ENCODE measurements at regions not wholly inside any gene's neighbourhood (a gene's known extent, or its start where the extent isn't known, plus 50 kb on each side); places are given as distances from the start of the nearest gene placed in this dataset.

- no peaks in the 10 kb centered on the region for H3K9me3 Mint-ChIP-seq
- no peaks in the 10 kb centered on the region for H3K4me1 Mint-ChIP-seq
- no peak overlapping the region for H3K4me3 Mint-ChIP-seq
- H3K27ac Mint-ChIP-seq = no peak overlapping the region
- H3K27me3 Mint-ChIP-seq = peaks cover 17% of the 10 kb centered on the region
- no peaks in the 10 kb centered on the region for H3K36me3 Mint-ChIP-seq (ENCODE audit: low read depth)
- ATAC-seq (replicated peaks) = no peak
These were observed 188.0 kb upstream of the HDDC2 start for GRCh38 chr6:125489579-125490285.

GRCh38 chr6:125491860-125492618 is 190.3 kb upstream of the HDDC2 start:
- Mint-ChIP-seq H3K9me3 (no peaks in the 10 kb centered on the region), H3K4me3 (no peak overlapping the region), H3K27me3 (peaks cover 16% of the 10 kb centered on the region), H3K4me1 (no peaks in the 10 kb centered on the region), H3K27ac (no peak overlapping the region), H3K36me3 (ENCODE audit: low read depth) (no peaks in the 10 kb centered on the region)
- no peak for ATAC-seq (replicated peaks)

- H3K4me3 Mint-ChIP-seq = no peak overlapping the region
- H3K36me3 Mint-ChIP-seq (ENCODE audit: low read depth) = no peaks in the 10 kb centered on the region
- no peak overlapping the region for H3K27ac Mint-ChIP-seq
- H3K9me3 Mint-ChIP-seq = no peaks in the 10 kb centered on the region
- no peak for ATAC-seq (replicated peaks)
- no peaks in the 10 kb centered on the region for H3K4me1 Mint-ChIP-seq
- H3K27me3 Mint-ChIP-seq = peaks cover 4% of the 10 kb centered on the region
These were observed 196.8 kb upstream of the HDDC2 start for GRCh38 chr6:125498606-125499005.

GRCh38 chr6:125499535-125499934 is 197.8 kb upstream of the HDDC2 start:
- Mint-ChIP-seq H3K27me3 (peaks cover 4% of the 10 kb centered on the region), H3K4me3 (no peak overlapping the region), H3K4me1 (no peaks in the 10 kb centered on the region), H3K27ac (no peak overlapping the region), H3K9me3 (no peaks in the 10 kb centered on the region), H3K36me3 (ENCODE audit: low read depth) (no peaks in the 10 kb centered on the region)
- no peak for ATAC-seq (replicated peaks)

- Mint-ChIP-seq H3K27me3 (peaks cover 8% of the 10 kb centered on the region), H3K4me3 (no peak overlapping the region), H3K4me1 (no peaks in the 10 kb centered on the region), H3K9me3 (no peaks in the 10 kb centered on the region), H3K36me3 (ENCODE audit: low read depth) (no peaks in the 10 kb centered on the region), H3K27ac (no peak overlapping the region)
- ATAC-seq (replicated peaks) = no peak
These were observed 201.4 kb upstream of the HDDC2 start for GRCh38 chr6:125503181-125503580.

- Mint-ChIP-seq H3K4me1 (no peaks in the 10 kb centered on the region), H3K4me3 (no peak overlapping the region)
These were observed 206.4 kb upstream of the HDDC2 start for GRCh38 chr6:125507987-125508655.

GRCh38 chr6:125508793-125509192 is 207.0 kb upstream of the HDDC2 start:
- Mint-ChIP-seq H3K27ac (no peak overlapping the region), H3K4me1 (no peaks in the 10 kb centered on the region), H3K27me3 (peaks cover 10% of the 10 kb centered on the region), H3K4me3 (no peak overlapping the region), H3K9me3 (no peaks in the 10 kb centered on the region), H3K36me3 (ENCODE audit: low read depth) (no peaks in the 10 kb centered on the region)
- ATAC-seq (replicated peaks) = no peak

More at GRCh38 chr6:125507987-125508655, 206.4 kb upstream of the HDDC2 start:
- no peak overlapping the region for H3K27ac Mint-ChIP-seq
- no peaks in the 10 kb centered on the region for H3K9me3 Mint-ChIP-seq
- ATAC-seq (replicated peaks) = no peak
- no peaks in the 10 kb centered on the region for H3K36me3 Mint-ChIP-seq (ENCODE audit: low read depth)
- peaks cover 10% of the 10 kb centered on the region for H3K27me3 Mint-ChIP-seq

- H3K4me1 Mint-ChIP-seq = no peaks in the 10 kb centered on the region
- H3K27me3 Mint-ChIP-seq = peaks cover 10% of the 10 kb centered on the region
- no peak overlapping the region for H3K27ac Mint-ChIP-seq
- H3K4me3 Mint-ChIP-seq = no peak overlapping the region
- no peak for ATAC-seq (replicated peaks)
- H3K9me3 Mint-ChIP-seq = no peaks in the 10 kb centered on the region
- no peaks in the 10 kb centered on the region for H3K36me3 Mint-ChIP-seq (ENCODE audit: low read depth)
These were observed 207.7 kb upstream of the HDDC2 start for GRCh38 chr6:125509477-125509876.

GRCh38 chr6:125510405-125510804 is 208.6 kb upstream of the HDDC2 start:
- no peak for ATAC-seq (replicated peaks)
- Mint-ChIP-seq H3K36me3 (ENCODE audit: low read depth) (no peaks in the 10 kb centered on the region), H3K4me3 (no peak overlapping the region), H3K4me1 (no peaks in the 10 kb centered on the region), H3K9me3 (no peaks in the 10 kb centered on the region), H3K27me3 (peaks cover 10% of the 10 kb centered on the region), H3K27ac (no peak overlapping the region)

- ATAC-seq (replicated peaks) = no peak
These were observed 210.1 kb upstream of the HDDC2 start for GRCh38 chr6:125511809-125512396.

GRCh38 chr6:125512621-125513020 is 210.9 kb upstream of the HDDC2 start:
- no peak overlapping the region for H3K27ac Mint-ChIP-seq
- H3K9me3 Mint-ChIP-seq = no peaks in the 10 kb centered on the region
- H3K4me1 Mint-ChIP-seq = no peaks in the 10 kb centered on the region
- no peak overlapping the region for H3K4me3 Mint-ChIP-seq
- no peak for ATAC-seq (replicated peaks)
- peaks cover 6% of the 10 kb centered on the region for H3K27me3 Mint-ChIP-seq
- H3K36me3 Mint-ChIP-seq (ENCODE audit: low read depth) = no peaks in the 10 kb centered on the region

More at GRCh38 chr6:125511809-125512396, 210.1 kb upstream of the HDDC2 start:
- Mint-ChIP-seq H3K4me1 (no peaks in the 10 kb centered on the region), H3K27me3 (peaks cover 8% of the 10 kb centered on the region), H3K9me3 (no peaks in the 10 kb centered on the region), H3K4me3 (no peak overlapping the region), H3K36me3 (ENCODE audit: low read depth) (no peaks in the 10 kb centered on the region), H3K27ac (no peak overlapping the region)

- Mint-ChIP-seq H3K36me3 (ENCODE audit: low read depth) (no peaks in the 10 kb centered on the region), H3K4me1 (no peaks in the 10 kb centered on the region), H3K9me3 (no peaks in the 10 kb centered on the region), H3K27me3 (peaks cover 6% of the 10 kb centered on the region), H3K4me3 (no peak overlapping the region), H3K27ac (no peak overlapping the region)
- no peak for ATAC-seq (replicated peaks)
These were observed 212.2 kb upstream of the HDDC2 start for GRCh38 chr6:125513978-125514377.

- Mint-ChIP-seq H3K36me3 (ENCODE audit: low read depth) (no peaks in the 10 kb centered on the region), H3K4me1 (no peaks in the 10 kb centered on the region), H3K4me3 (no peak overlapping the region), H3K27me3 (no peaks in the 10 kb centered on the region), H3K9me3 (no peaks in the 10 kb centered on the region), H3K27ac (no peak overlapping the region)
- ATAC-seq (replicated peaks) = no peak
These were observed 214.9 kb upstream of the HDDC2 start for GRCh38 chr6:125516644-125517043.

GRCh38 chr6:125519367-125519766 is 217.6 kb upstream of the HDDC2 start:
- Mint-ChIP-seq H3K36me3 (ENCODE audit: low read depth) (no peaks in the 10 kb centered on the region), H3K27ac (no peak overlapping the region), H3K27me3 (peaks cover 3% of the 10 kb centered on the region), H3K4me1 (no peaks in the 10 kb centered on the region), H3K4me3 (no peak overlapping the region), H3K9me3 (no peaks in the 10 kb centered on the region)
- ATAC-seq (replicated peaks) = no peak
